ENCODE measurements at regions not wholly inside any gene's neighbourhood (a gene's known extent, or its start where the extent isn't known, plus 50 kb on each side); places are given as distances from the start of the nearest gene placed in this dataset.

GRCh38 chr19:29415507-29415906, 110.3 kb upstream of the VSTM2B start:
- Histone ChIP-seq H3K79me2 (ENCODE audit: insufficient read depth, low read length) (no peaks in the 10 kb centered on the region), H3K27me3 (ENCODE audit: insufficient read depth, low read length) (no peaks in the 10 kb centered on the region), H3K4me1 (ENCODE audit: insufficient read depth, low read length) (no peaks in the 10 kb centered on the region), H2AFZ (ENCODE audit: low read length) (no peak overlapping the region), H3K4me2 (ENCODE audit: insufficient read depth, low read length) (no peak overlapping the region), H3K4me3 (ENCODE audit: insufficient read depth, low read length) (no peak overlapping the region), H3K9me3 (ENCODE audit: low read depth, low read length) (no peaks in the 10 kb centered on the region), H4K20me1 (ENCODE audit: insufficient read depth, low read length) (no peaks in the 10 kb centered on the region), H3K36me3 (ENCODE audit: insufficient read depth, low read length) (no peaks in the 10 kb centered on the region), H3K27ac (ENCODE audit: low read depth, low read length) (no peak overlapping the region)
- peak; percentile 27 for DNase-seq (ENCODE audit: insufficient read length, low spot score, missing footprints)
- TF ChIP-seq, protein P1, sequence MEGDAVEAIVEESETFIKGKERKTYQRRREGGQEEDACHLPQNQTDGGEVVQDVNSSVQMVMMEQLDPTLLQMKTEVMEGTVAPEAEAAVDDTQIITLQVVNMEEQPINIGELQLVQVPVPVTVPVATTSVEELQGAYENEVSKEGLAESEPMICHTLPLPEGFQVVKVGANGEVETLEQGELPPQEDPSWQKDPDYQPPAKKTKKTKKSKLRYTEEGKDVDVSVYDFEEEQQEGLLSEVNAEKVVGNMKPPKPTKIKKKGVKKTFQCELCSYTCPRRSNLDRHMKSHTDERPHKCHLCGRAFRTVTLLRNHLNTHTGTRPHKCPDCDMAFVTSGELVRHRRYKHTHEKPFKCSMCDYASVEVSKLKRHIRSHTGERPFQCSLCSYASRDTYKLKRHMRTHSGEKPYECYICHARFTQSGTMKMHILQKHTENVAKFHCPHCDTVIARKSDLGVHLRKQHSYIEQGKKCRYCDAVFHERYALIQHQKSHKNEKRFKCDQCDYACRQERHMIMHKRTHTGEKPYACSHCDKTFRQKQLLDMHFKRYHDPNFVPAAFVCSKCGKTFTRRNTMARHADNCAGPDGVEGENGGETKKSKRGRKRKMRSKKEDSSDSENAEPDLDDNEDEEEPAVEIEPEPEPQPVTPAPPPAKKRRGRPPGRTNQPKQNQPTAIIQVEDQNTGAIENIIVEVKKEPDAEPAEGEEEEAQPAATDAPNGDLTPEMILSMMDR (IDR thresholded peaks at IDR 0.05; ENCODE audit: extremely low read depth, low read depth, low read length), result no peak

GRCh38 chr19:29417048-29417447, 108.7 kb upstream of the VSTM2B start:
- Histone ChIP-seq H4K20me1 (ENCODE audit: insufficient read depth, low read length) (no peaks in the 10 kb centered on the region), H2AFZ (ENCODE audit: low read length) (no peak overlapping the region), H3K4me3 (ENCODE audit: insufficient read depth, low read length) (no peak overlapping the region), H3K9me3 (ENCODE audit: low read depth, low read length) (no peaks in the 10 kb centered on the region), H3K27ac (ENCODE audit: low read depth, low read length) (no peak overlapping the region), H3K4me1 (ENCODE audit: insufficient read depth, low read length) (no peaks in the 10 kb centered on the region), H3K79me2 (ENCODE audit: insufficient read depth, low read length) (no peaks in the 10 kb centered on the region), H3K4me2 (ENCODE audit: insufficient read depth, low read length) (no peak overlapping the region), H3K36me3 (ENCODE audit: insufficient read depth, low read length) (no peaks in the 10 kb centered on the region), H3K27me3 (ENCODE audit: insufficient read depth, low read length) (no peaks in the 10 kb centered on the region)
- DNase-seq (ENCODE audit: insufficient read length, low spot score, missing footprints), result peak; percentile 25
- TF ChIP-seq, protein P1 (IDR thresholded peaks at IDR 0.05; ENCODE audit: extremely low read depth, low read depth, low read length), result no peak

- Histone ChIP-seq H3K79me2 (ENCODE audit: insufficient read depth, low read length) (no peaks in the 10 kb centered on the region), H3K4me3 (ENCODE audit: insufficient read depth, low read length) (no peak overlapping the region), H3K4me1 (ENCODE audit: insufficient read depth, low read length) (no peaks in the 10 kb centered on the region), H3K4me2 (ENCODE audit: insufficient read depth, low read length) (no peak overlapping the region), H2AFZ (ENCODE audit: low read length) (no peak overlapping the region), H4K20me1 (ENCODE audit: insufficient read depth, low read length) (no peaks in the 10 kb centered on the region), H3K36me3 (ENCODE audit: insufficient read depth, low read length) (no peaks in the 10 kb centered on the region), H3K27ac (ENCODE audit: low read depth, low read length) (no peak overlapping the region), H3K27me3 (ENCODE audit: insufficient read depth, low read length) (no peaks in the 10 kb centered on the region), H3K9me3 (ENCODE audit: low read depth, low read length) (no peaks in the 10 kb centered on the region)
- no peak for DNase-seq (ENCODE audit: insufficient read length, low spot score, missing footprints)
- TF ChIP-seq, protein P1 (IDR thresholded peaks at IDR 0.05; ENCODE audit: extremely low read depth, low read depth, low read length), result no peak
Measured at GRCh38 chr19:29418201-29418600, 107.6 kb upstream of the VSTM2B start.

DNA sequence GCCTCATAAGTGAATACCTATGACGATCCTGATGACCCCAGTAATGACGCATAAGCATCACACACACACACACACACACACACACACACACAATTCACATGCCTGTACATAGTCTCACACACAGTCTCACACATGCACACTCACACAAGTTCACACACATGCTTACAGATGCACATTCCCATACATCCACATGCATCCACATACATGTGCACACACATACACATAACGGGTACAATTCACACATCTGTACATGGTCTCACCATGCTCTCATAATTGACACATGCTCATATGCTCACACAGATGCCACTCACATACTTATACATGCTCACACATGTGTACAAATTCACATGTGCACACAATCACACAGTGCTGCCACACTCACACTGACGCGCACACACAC, 105.7 kb upstream of the VSTM2B start:
- DNase-seq (ENCODE audit: insufficient read length, low spot score, missing footprints), result peak; percentile 61
- Histone ChIP-seq H2AFZ (ENCODE audit: low read length) (no peak overlapping the region), H3K27ac (ENCODE audit: low read depth, low read length) (no peak overlapping the region), H3K27me3 (ENCODE audit: insufficient read depth, low read length) (no peaks in the 10 kb centered on the region), H3K79me2 (ENCODE audit: insufficient read depth, low read length) (no peaks in the 10 kb centered on the region), H3K4me3 (ENCODE audit: insufficient read depth, low read length) (no peak overlapping the region), H4K20me1 (ENCODE audit: insufficient read depth, low read length) (no peaks in the 10 kb centered on the region), H3K4me1 (ENCODE audit: insufficient read depth, low read length) (no peaks in the 10 kb centered on the region), H3K4me2 (ENCODE audit: insufficient read depth, low read length) (no peak overlapping the region), H3K36me3 (ENCODE audit: insufficient read depth, low read length) (no peaks in the 10 kb centered on the region), H3K9me3 (ENCODE audit: low read depth, low read length) (no peaks in the 10 kb centered on the region)
- TF ChIP-seq, protein P1 (IDR thresholded peaks at IDR 0.05; ENCODE audit: extremely low read depth, low read depth, low read length), result no peak
